ENCODE measurements at regions not wholly inside any gene's neighbourhood (a gene's known extent, or its start where the extent isn't known, plus 50 kb on each side); places are given as distances from the start of the nearest gene placed in this dataset.

- intact Hi-C loops (cut with DNase I) = loop anchor here in 1 of 2 donors (10.0 kb wide), 1 partner anchor 307 kb away; no protein-coding TSS in a partner anchor
- ATAC-seq (no peak), DNase-seq (no peak)
Observed at GRCh38 chr9:16181539-16181938, 628.7 kb downstream of the CCDC171 start.

DNA sequence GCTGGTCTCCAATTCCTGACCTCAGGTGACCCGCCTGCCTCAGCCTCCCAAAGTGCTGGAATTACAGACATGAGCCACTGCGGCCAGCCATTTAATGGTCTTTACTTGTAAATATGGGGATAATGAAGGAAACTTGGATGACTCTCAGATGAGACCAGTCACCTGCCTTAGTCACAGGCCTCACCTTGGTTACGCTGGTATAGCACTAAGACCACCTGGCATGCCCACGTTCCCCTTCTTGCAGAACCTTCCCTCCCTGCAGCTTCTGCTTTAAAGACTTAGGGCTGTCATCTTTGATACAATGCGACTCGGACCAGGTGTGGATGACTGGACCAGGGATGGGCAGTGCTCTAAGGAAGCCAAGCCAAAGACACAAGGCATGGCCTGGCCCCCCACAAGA is 629.9 kb downstream of the CCDC171 start:
- DNase-seq (no peak), ATAC-seq (no peak)
- intact Hi-C loops (cut with DNase I) = loop anchor here in 1 of 2 donors (10.0 kb wide), 1 partner anchor 308 kb away; no protein-coding TSS in a partner anchor

DNA sequence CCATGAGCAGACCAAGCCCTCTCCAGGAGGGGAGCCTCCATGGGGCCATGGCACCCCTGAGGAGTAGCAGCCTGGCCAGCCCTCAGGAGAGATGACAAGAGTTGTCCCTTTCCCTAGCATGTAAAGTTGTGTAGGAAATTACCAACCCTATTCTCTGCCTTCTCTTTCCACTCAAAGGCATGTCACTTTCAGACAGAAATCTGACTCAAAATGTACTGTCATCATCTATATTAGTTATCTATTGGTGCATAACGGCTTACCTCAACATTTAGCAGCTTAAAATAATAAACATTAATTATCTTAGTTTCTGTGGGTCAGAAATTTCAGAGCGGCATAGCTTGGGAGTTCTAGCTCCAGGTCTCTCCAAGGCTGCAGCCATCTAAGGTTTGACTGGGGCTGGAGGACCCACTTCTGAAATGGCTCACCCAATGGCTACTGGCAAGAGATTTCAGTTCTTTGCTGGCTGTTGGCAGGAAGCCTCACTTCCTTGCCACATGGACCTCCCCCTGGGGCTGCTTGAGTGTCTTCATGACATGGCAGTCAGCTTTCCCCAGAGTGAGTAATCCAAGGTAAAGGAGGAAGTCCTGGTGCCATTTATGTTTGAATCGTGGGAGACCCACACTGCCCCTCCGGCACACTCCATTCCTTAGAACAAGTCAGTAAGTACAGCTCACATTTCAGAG is 632.3 kb downstream of the CCDC171 start:
- DNase-seq = no peak
- intact Hi-C loops (cut with DNase I) = loop anchor here in 1 of 2 donors (10.0 kb wide), 1 partner anchor 310 kb away; no protein-coding TSS in a partner anchor
- ATAC-seq = no peak

DNA sequence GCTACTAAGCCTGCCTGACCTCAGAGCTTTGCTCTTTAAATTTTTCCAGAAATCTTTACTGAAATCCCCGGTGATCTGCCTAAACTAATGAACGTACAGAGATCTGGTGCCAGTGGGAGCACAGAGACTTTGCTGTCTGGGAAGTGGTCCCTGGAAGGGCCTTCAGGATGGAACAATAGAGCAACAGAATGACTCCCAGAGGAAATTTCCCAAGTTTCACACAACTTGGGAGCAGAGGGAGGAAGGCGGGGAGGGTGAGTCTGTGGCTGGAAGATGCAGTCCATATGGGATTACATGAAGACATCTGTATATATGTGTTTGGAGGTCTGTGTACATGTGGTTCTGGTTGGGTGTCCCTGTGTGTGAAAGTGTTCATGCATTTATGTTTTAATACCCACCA is 638.3 kb downstream of the CCDC171 start:
- DNase-seq = no peak
- intact Hi-C loops (cut with DNase I) = loop anchor here in 1 of 2 donors (10.0 kb wide), 2 partner anchors 64 to 224 kb away; no protein-coding TSS in a partner anchor
- peak in 1 of 2 donors; percentile 19 for ATAC-seq

DNA sequence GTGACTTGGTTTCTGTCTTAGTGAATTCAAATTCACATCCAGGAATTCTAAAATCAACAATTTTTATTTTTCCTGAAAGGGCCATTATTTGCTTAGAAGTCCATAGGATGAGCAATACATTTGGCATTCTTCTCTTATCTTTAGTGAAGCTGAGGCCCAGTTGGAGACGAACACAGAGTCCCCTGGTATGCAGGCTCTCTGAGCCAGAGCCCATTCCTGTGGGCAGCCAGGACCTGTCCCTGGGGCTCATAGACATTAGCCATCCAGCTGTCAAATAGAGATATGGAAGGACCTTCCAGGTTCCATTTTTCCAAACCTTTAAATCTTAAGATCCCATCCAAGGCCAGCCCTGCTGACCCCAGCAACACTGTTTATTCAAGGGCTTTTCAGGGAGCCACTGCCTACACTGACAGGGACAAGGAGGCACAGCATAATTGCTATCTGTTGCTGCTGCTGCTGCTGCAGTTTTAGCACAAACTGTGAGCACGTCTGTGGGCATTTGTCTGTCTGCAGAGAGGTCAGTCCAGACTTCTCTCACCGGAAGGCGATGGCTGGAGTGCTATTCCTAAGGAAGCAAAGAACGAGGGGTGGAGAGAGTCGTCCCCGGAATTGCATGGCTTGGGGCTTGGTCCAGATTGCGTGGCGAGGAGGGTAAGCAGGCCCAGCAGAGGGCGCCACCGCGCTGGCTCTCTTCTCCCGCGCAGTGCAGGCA is 639.0 kb downstream of the CCDC171 start:
- ATAC-seq = peak; percentile 90 to 95
- DNase-seq = peak; percentile 86
- intact Hi-C loops (cut with DNase I) = loop anchor here in 1 of 2 donors (10.0 kb wide), 2 partner anchors 63 to 223 kb away; no protein-coding TSS in a partner anchor

- ATAC-seq (peak in 1 of 2 donors; percentile 6), DNase-seq (no peak)
- intact Hi-C loops (cut with DNase I) = loop anchor here in 1 of 2 donors (10.0 kb wide), 2 partner anchors 62 to 222 kb away; no protein-coding TSS in a partner anchor
Observed at GRCh38 chr9:16192403-16193017, 639.7 kb downstream of the CCDC171 start.

DNA sequence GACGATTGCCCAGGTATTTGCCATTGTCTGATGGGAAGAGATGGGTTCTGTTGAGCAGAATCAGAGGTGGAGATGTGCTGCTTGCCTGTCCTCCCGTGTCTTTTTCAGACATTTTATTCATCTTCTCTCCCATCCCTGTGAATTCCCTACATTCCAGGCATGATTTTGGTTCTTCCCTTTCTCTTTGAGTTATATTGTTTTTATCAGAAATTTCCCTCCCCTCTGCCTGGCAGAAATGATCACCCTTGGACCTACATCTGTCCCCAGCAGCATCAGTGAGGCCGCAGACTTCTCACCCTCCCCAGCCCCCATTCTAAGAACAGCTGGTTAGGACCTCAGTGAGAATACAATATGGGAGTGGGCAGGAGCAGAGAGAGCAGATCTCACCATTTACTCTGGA is 640.2 kb downstream of the CCDC171 start:
- intact Hi-C loops (cut with DNase I) = loop anchor here in 1 of 2 donors (10.0 kb wide), 2 partner anchors 62 to 222 kb away; no protein-coding TSS in a partner anchor
- DNase-seq (no peak), ATAC-seq (no peak)

DNA sequence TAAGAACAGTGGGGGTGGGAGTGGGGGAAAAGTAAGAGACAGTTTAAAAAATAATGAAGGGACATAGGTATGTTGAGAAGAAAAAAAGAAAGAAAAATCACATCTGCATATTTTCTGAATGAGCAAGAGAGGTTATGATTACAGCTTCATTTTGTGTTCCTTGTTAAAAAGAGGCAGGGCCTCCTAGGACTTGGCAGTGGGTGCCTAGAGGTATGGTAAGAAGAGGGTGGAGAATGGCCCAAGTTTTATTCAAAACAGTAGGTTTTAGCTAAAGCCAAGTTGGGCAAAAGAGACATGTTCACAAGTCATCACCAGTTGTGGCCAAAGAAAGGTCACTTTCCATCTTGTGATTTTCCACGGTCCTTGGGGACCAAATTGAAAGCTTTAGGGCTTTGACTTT is 643.4 kb downstream of the CCDC171 start:
- peak; percentile 16 to 20 for ATAC-seq
- intact Hi-C loops (cut with DNase I) = loop anchor here in 1 of 2 donors (10.0 kb wide), 2 partner anchors 59 to 219 kb away; no protein-coding TSS in a partner anchor
- DNase-seq = no peak

DNA sequence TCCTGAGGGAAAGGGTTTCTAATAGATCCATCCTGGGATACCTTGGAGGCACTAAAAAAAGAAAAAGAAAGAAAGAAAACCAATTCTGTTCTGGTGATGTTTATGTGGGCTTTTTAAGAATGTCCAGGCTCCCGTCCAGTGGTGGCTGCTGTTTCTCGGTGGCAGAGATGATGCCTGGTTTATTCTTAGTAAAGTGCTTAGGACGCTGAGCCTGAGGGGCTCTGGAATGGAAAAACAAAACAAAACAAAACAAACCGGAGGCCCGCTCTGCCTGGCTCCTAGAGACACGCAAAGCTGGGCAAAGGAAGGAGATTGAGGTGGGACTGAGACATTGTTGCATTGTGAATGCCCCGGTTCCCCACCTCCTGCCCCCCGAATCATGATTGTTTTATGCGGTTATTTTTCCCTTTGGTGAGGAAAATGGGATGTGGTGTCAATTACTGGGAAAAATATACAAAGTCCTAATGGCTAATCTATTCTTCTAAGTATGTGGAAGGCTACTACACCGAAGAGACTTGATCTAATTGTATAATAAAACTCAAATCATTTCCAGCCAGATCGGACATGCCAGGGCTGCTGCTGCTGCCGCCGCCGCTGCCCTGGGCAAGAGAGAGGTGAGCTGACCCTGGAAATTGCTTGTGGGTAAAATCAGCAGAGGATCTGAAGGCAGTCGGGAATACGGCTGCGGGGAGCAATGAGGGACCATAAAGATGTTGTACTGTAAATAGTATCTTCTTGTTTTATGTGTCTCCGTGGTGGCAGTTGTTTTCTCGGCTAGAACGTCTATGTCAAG is 644.9 kb downstream of the CCDC171 start:
- peak in 1 of 2 donors; percentile 47 for ATAC-seq
- intact Hi-C loops (cut with DNase I) = loop anchor here in 1 of 2 donors (10.0 kb wide), 2 partner anchors 57 to 217 kb away; no protein-coding TSS in a partner anchor
- DNase-seq = no peak

GRCh38 chr9:16198996-16199395 is 646.2 kb downstream of the CCDC171 start:
- DNase-seq (no peak), ATAC-seq (no peak)
- intact Hi-C loops (cut with DNase I) = loop anchor here in 1 of 2 donors (10.0 kb wide), 2 partner anchors 56 to 216 kb away; no protein-coding TSS in a partner anchor

DNA sequence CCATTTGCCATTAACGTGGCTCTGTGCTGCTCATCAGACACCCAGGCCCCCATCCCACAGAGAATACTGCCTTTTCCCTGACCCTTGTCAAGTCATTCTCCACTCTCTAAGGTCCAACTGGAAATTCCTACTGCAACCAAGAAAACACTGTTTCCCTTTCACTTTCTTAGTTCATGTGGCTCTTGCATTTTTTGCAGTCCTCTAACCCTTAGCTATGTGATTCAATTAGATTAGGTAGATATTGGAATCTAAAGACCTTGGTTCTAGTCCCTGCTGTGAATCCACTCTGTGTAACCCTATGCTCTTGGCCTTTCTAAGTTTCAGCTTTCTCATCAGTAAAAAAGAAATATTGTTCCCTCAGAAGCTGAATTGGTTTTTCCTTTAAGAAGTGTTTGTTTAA is 649.4 kb downstream of the CCDC171 start:
- ATAC-seq = no peak
- no peak for DNase-seq
- intact Hi-C loops (cut with DNase I) = no loop called here

- DNase-seq (no peak), ATAC-seq (peak; percentile 44 to 94)
- intact Hi-C loops (cut with DNase I) = no loop called here
Observed at GRCh38 chr9:16202914-16203728, 650.3 kb downstream of the CCDC171 start.

DNA sequence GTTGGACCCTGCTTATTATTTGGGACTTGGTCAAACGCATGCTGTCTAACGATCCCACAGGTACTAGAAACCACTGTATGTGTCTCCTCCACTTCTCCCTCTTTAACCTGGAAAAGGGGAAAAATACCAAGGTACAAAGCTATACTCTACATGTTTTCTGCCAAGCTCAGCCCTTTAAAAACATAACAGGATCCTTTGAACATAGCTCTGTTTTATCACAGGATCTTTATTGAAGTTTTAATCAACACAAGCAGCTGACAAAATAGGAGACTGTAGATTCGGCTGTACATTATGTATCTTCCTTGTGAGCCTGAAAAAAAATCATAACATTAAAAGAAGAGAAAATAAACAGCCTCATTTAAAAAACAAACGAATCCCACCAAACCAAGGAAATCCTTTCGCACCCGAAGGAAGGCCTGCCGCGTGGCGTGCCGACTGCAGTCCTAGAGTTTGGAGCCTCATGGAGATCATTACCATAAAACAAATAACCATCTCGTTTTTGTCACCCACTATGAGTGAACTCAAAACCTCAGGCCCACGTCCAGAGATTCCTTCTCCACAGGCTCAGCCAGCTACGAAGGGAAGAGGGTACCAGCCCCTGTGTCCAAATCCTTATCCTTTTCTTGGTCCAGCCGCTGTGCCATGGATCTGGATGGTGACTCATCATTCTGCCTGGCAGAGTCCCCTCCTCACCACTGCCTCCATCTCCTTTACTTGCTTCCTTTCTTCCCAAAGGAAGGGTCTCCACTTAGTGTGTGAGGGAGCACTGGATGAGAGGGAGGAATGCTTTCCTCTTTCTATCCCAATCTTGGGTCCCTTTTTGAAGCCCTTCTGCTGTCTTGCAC is 651.1 kb downstream of the CCDC171 start:
- ATAC-seq = no peak
- intact Hi-C loops (cut with DNase I) = no loop called here
- DNase-seq = no peak

- no peak for DNase-seq
- no peak for ATAC-seq
- intact Hi-C loops (cut with DNase I) = no loop called here
Observed at GRCh38 chr9:16205455-16205854, 652.6 kb downstream of the CCDC171 start.

DNA sequence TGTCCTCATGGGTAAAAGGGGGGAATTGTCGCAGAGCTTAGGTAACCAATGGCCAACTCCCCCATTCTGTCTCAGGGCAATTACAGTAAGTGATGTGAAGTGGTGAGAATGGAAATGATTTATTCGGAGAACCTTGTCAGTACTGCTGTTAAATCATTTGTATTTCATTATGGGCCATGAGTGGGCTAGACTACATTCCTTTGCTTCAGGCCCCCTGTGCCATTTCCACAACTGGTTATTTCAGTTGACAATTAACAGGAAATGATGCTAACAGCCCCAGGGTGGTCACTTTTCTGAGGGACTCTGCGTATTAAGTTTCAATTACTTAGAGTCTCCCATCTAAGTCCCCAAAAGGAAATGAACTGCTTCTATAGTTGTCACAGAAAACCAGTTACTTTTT is 653.7 kb downstream of the CCDC171 start:
- intact Hi-C loops (cut with DNase I) = no loop called here
- DNase-seq (no peak), ATAC-seq (no peak)

GRCh38 chr9:16207161-16207560 is 654.3 kb downstream of the CCDC171 start:
- intact Hi-C loops (cut with DNase I) = no loop called here
- ATAC-seq = peak in 1 of 2 donors; percentile 73
- DNase-seq = peak; percentile 66

DNA sequence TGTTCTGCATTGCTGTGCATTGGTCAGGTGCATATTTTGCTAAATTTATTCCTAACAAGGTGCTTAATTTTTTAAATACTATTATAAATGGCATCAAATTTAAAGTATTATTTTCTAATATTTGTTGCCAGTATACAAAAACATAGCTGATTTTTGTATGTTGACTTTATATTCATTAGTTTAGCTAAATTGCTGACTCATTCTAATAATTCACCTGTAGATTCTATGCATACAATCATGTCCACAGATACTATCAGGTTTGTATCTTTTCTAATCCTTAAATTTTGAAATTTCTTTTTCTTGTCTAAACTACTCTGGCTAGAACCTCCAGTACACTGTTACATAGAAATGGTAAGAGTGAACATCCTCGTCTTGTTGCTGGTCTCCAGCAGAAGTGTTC is 657.6 kb downstream of the CCDC171 start:
- no peak for ATAC-seq
- intact Hi-C loops (cut with DNase I) = no loop called here
- DNase-seq = no peak
